SU-DHL-6 (cell line): ENCODE measurements at regions not wholly inside any gene's neighbourhood (a gene's known extent, or its start where the extent isn't known, plus 50 kb on each side); places are given as distances from the start of the nearest gene placed in this dataset.

Source experiments
- H2AFZ ChIP-seq: fragments of 200-600 bp; sonication (generic); 2 replicates; pipeline ENCODE4 v1.6.1; 2014; ENCODE audit warnings: low read depth, mild to moderate bottlenecking, moderate library complexity, mixed read lengths, antibody characterized with exemption, low read length; ENCODE audit not compliant: severe bottlenecking
- H3F3A ChIP-seq: fragments of 200-600 bp; shearing (Covaris generic); 2 replicates; pipeline ENCODE4 v1.6.0; 2016; ENCODE audit warnings: antibody characterized with exemption, mild to moderate bottlenecking; ENCODE audit not compliant: insufficient read depth
- H3K27ac ChIP-seq: fragments of 200-600 bp; sonication (generic); 2 replicates; pipeline ENCODE4 v1.5.1; 2016; ENCODE audit warnings: low read depth, mild to moderate bottlenecking, low read length, moderate library complexity, mixed read lengths
- H3K27me3 ChIP-seq: fragments of 200-600 bp; sonication (generic), shearing (Covaris generic); 2 replicates; pipeline ENCODE4 v1.6.0; 2014; ENCODE audit warnings: mild to moderate bottlenecking, low read length
- H3K36me3 ChIP-seq: fragments of 200-600 bp; sonication (generic); 2 replicates; pipeline ENCODE4 v1.6.1; 2014; ENCODE audit warnings: mild to moderate bottlenecking, low read length, mixed read lengths
- H3K4me2 ChIP-seq: fragments of 300-600, 200-600 bp; shearing (Covaris generic), sonication (generic); 2 replicates; pipeline ENCODE4 v1.6.0; 2014; ENCODE audit warnings: low read length, low read depth, mild to moderate bottlenecking; ENCODE audit not compliant: poor library complexity, severe bottlenecking
- H3K4me3 ChIP-seq: fragments of 200-600 bp; sonication (generic); 2 replicates; pipeline ENCODE4 v1.5.1; 2014; ENCODE audit warnings: antibody characterized with exemption, low read length, mild to moderate bottlenecking, mixed read lengths; ENCODE audit not compliant: insufficient read depth, poor library complexity, severe bottlenecking
- H3K79me2 ChIP-seq: fragments of 200-600 bp; sonication (generic); 2 replicates; pipeline ENCODE4 v1.6.1; 2014; ENCODE audit warnings: mild to moderate bottlenecking, low read length, moderate library complexity; ENCODE audit not compliant: insufficient read depth
- H3K9ac ChIP-seq: fragments of 200-600 bp; sonication (generic); 2 replicates; pipeline ENCODE4 v1.7.0; 2014; ENCODE audit warnings: mild to moderate bottlenecking, low read length
- H3K9me2 ChIP-seq: fragments of 200-600 bp; sonication (generic); replicated peaks from 2 replicates; pipeline ENCODE4 v1.6.1; 2014; ENCODE audit warnings: low read length; ENCODE audit not compliant: insufficient read depth
- H3K9me3 ChIP-seq: fragments of 200-600 bp; sonication (generic); 2 replicates; pipeline ENCODE4 v1.6.1; 2014; ENCODE audit warnings: low read length, mixed read lengths; ENCODE audit not compliant: insufficient read depth
- H4K20me1 ChIP-seq: fragments of 200-600 bp; sonication (generic); 2 replicates; pipeline ENCODE4 v1.6.1; 2014; ENCODE audit warnings: low read depth, mild to moderate bottlenecking, antibody characterized with exemption, low read length, moderate library complexity, mixed read lengths
- CTCF ChIP-seq: fragments of 200-600 bp; sonication (generic); IDR thresholded peaks from one replicate; pipeline ENCODE4 v1.5.1; 2017; ENCODE audit warnings: antibody characterized with exemption, mild to moderate bottlenecking, low read length, moderate library complexity; ENCODE audit not compliant: insufficient read depth, poor library complexity, severe bottlenecking
- EZH2phosphoT487 ChIP-seq: fragments of 200-600 bp; sonication (generic), shearing (Covaris generic); conservative IDR thresholded peaks from 2 replicates; pipeline ENCODE4 v1.6.1; 2018; ENCODE audit warnings: mild to moderate bottlenecking, antibody characterized with exemption, low read length, moderate library complexity, mixed read lengths

- Histone ChIP-seq H3K9me3 (no peaks in the 10 kb centered on the region), H3F3A (no peaks in the 10 kb centered on the region), H3K4me3 (no peak overlapping the region), H3K9ac (no peak overlapping the region), H3K36me3 (no peaks in the 10 kb centered on the region), H3K4me2 (no peak overlapping the region), H3K9me2 (no peaks in the 10 kb centered on the region; the same call in 1 of the 2 replicates), H3K79me2 (no peaks in the 10 kb centered on the region), H2AFZ (no peak overlapping the region), H3K27ac (no peak overlapping the region), H4K20me1 (no peaks in the 10 kb centered on the region), H3K27me3 (no peaks in the 10 kb centered on the region)
- TF ChIP-seq CTCF (no peak), EZH2phosphoT487 (no peak)
Observed at GRCh38 chr6:95143408-95144180, 433.7 kb upstream of the MANEA start.

DNA sequence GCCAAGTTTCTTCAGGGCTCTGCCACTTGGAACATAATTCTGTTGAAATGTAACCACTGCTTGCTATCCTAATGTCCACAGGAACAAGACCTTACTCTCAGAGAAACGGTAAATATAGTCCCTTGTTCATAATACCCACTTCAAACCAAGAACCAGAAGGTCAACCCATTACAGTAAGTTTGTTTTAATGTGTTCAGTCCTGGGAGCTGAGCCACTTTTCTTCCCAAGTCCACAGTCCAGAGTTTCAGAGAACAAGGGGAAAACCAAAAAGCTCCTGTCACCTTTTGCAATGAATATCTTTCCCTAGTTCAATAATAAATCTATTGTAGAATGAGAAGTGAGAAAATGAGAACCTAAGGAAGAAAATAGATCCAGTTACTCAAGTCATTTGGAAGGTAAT is 431.9 kb upstream of the MANEA start:
- H3K36me3 ChIP-seq, result no peaks in the 10 kb centered on the region
- H3K9ac ChIP-seq, result no peak overlapping the region
- H3K79me2 ChIP-seq, result no peaks in the 10 kb centered on the region
- H3K4me3 ChIP-seq, result no peak overlapping the region
- TF ChIP-seq CTCF (no peak), EZH2phosphoT487 (no peak)
- H2AFZ ChIP-seq, result no peak overlapping the region
- no peaks in the 10 kb centered on the region; the same call in 1 of the 2 replicates for H3K9me2 ChIP-seq
- no peak overlapping the region for H3K4me2 ChIP-seq
- no peaks in the 10 kb centered on the region for H3K9me3 ChIP-seq
- no peak overlapping the region for H3K27ac ChIP-seq
- no peaks in the 10 kb centered on the region for H4K20me1 ChIP-seq
- no peaks in the 10 kb centered on the region for H3F3A ChIP-seq
- no peaks in the 10 kb centered on the region for H3K27me3 ChIP-seq

DNA sequence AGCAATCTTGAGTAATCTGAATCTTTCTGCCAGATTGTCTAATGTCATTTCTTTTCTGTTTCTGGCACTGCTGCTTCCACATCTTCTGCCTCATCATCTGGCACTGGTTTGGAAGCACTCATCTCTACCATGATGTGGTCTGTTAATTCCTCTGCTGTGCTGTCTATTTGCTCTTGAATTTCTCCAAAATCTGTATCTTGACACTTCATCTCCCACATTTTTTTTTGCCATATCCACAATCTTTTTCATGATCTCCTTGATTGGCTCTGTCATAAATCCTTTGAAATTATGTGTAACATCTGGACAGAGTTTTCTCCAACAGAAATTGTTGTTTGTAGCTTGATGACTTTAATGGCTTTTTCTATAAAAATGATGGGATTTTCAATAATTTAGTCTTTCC is 417.8 kb upstream of the MANEA start:
- TF ChIP-seq CTCF (no peak), EZH2phosphoT487 (no peak)
- Histone ChIP-seq H3K9me2 (no peaks in the 10 kb centered on the region), H3K36me3 (no peaks in the 10 kb centered on the region), H3K9ac (no peak overlapping the region), H2AFZ (no peak overlapping the region), H3K27me3 (no peaks in the 10 kb centered on the region), H3K4me3 (no peak overlapping the region), H3K79me2 (no peaks in the 10 kb centered on the region), H3K4me2 (no peak overlapping the region), H3K9me3 (no peaks in the 10 kb centered on the region), H3F3A (no peaks in the 10 kb centered on the region), H3K27ac (no peak overlapping the region), H4K20me1 (no peaks in the 10 kb centered on the region)
